Hepatic stellate cell (primary cell): ENCODE measurements at regions not wholly inside any gene's neighbourhood (a gene's known extent, or its start where the extent isn't known, plus 50 kb on each side); places are given as distances from the start of the nearest gene placed in this dataset.

Experiments used
- DNase-seq: peaks from one replicate; pipeline ENCODE4 v3.0.0; 2011; ENCODE audit warnings: low spot score

DNA sequence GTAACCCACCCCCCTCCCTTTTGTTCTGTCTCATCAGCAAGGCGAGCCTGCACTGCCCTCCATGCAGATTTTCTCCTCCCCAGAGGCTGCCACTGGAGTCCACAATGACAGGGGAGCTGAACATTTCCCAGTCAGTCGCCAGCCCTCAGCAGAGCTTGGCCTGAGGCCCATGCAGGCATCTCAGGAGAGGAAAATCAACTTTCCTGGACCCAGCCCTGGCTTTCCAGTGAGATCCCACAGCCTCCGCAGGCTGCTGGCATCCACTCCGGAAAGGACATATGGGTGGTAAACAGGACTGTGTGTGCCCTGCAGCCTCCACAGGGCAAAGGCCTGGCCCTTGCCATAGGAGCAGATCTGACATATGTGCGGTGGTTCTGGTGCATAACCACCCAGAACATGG, 253.8 kb downstream of the TNS1 start:
- no peak for DNase-seq

DNA sequence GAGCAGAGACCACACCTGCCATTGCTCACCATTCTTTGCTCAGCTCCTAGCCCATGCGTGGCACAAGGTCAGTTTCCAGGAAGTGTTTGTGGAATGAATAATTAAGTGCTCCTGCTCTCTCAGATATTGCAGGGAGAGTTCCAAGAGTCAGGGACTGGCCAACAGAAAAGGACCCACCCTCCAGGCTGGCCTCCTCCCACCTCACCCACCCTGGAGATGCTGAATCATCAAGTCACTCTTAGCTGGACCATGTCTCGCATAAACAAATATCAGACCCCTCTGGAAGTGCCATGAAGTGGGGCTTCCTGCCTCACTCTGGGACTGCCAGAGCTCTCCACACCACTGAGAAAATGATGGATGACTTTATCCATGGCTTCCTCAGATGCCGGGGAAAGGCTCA, 256.0 kb downstream of the TNS1 start:
- no peak for DNase-seq

DNA sequence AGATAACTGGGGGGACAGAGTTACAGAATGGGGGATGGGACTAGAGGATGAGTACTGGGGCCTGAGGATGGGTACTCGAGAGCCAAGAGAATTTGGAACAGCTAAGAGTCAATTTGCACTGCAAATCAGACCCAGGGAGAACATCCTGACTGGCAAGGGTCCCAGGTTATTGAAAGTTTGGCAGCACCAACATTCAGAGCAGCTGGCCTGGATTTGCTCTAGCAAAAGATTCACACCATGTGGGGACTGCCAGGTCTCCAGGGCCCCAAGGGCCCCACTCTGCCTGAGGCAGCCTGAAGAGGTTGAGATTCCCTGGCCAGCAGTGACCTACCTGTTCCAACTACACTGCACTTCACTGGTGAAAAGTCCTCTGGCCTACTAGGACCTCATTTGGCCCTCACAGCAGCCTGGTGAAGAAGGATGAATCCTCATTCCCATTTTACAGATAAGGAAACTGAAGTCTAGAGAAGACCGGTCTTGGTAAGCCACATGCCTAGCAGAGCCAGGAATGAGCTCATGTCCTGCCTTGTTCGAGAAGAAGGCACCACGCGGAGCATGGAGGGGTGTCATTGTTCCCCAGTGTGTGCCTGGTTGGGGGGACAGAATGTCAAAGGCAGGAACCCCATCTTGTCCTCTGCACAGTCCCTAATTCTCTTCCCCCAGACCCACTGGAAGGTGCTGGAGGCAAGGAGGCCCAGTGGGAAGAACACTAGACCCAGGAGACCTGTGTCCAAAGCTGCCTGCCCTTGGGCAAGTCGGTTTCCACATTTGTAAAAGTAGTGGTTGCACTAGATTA, 258.6 kb downstream of the TNS1 start:
- no peak for DNase-seq

DNA sequence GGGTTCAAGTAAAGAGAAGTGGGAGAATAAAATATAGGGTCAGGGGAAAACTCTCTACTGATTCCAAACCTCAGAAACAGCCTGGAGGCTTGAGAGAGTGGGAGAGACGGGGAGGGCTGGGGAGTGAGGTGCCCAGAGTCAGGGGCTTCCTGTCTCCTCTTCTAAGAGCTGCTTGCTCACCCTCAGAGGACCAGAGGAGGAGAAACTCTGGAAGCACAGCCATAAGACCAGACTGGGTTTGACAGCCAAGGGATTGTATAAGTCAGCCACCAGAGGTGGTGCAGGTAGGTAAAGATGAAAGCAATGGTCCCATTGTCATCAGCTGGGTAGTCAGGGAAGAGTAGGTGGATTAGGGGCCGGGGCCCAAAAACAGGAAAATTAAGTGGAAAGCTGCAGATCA, 259.4 kb downstream of the TNS1 start:
- no peak for DNase-seq

DNA sequence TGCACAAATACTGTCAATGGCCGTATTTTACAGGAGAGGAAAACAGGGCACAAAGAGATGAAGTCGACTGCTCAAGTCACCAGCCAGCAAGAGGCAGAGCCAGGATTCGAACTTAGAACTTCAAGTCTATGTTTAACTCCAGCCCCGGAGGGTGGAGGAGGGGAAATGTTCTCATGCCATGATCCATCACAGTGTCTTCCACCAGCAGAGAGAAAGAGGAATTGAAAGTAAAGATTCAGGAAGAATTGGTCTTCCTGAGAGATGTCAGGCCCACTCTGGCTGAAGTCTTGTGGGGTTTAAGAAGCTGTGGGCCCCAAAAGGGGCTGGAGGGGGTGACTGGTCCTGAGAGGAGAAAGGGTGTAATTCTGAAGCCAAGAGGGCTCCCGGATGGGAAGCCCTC, 260.0 kb downstream of the TNS1 start:
- no peak for DNase-seq

DNA sequence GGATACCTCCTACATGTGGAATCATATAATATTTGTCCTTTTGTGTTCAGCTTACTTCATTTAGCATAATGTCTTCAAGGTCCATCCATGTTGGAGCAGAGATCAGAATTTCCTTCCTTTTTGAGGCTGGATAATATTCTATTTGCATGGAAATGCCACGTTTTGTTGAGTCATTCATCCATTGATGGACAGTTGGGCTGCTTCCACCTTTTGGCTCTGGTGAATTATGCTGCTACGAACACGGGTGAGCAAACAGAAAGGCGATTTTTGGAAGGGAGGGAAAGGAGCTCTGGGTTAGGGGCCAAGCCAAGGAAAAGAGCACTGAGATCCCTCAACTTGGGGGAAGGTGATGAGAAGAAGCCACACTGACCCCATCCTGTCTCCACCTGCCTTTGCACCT, 260.5 kb downstream of the TNS1 start:
- no peak for DNase-seq

DNA sequence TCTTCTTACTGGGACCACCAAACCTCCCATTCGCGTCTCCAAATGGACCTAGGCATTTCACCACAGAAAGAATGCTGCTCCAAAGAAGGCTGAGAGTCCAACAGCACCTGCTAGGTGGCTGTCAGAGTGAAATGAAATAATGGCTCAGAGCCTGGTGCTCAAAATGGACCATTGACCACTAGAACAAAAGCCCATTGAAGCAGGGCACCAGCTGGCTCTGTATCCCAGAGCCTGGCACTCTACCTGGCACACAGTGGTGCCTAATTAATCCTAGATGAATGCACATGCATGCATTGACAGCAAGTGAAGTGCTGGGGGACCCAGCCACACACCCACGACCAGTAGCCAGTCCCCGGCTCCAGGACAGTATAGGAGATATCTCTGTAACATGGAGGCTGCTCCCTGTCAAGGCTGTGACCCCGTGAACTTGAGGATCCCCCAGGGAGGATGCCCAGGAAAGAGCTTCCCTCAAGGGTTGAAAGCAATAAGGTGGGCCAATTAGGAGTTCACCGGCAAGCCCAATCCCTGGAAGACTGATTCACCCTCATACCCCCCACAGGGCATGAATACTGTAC, 261.3 kb downstream of the TNS1 start:
- DNase-seq = no peak

DNA sequence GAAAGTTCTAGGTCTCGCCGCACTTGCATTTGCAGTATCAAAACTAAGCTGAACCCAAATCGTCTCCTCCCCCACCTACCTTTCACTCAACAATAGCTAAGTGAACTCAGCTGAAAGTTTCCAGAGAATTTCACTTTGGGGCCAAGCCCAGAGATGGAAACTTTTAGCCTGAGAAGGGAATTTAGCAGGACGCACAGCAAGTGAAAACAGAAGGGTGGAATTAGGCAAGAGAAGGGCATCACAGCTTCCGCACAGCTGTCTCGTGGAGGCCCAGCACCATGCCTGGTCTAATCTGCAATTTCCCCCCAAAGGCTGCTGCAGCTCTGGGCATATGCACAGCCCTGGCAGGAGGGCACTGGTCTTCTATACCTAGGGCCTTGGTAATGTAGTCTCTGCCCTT, 262.0 kb downstream of the TNS1 start:
- DNase-seq = no peak

DNA sequence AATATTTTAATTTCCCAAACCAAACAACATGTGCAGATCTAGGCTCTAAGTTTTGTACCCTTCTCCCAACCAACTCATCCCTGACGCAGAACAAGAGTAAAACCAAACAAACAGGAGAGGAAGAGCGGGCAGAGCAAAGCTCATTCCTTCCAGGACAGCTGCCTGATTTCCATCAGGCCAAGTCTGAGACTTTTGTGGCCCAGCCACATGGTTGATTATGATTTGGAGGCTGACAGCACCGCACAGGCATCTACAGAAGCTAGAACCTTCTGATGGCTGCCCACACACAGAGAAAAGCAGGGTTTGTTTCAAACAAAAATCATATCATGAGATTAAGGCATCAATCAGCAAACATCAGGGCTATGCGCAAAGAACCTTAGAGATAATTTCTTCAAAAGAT, 262.6 kb downstream of the TNS1 start:
- DNase-seq = no peak

DNA sequence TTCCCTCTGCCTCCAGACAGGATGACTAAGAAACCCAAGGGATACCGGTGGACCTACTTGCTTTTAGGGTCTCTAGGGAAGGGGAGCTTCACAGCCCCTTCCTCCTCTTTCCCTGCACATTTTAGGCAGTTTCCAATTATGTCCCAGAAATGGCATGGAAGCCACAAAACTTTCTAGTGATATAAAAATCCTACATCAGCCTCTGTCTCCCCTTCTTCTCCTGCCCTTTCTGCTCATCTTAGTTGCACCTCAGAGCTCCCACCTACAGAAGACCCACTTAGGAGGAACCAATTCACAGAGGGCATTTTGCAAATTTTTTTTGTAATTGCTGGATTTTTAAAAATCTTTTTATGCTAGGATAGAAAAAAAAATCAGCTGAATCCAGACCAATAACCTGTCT, 263.1 kb downstream of the TNS1 start:
- no peak for DNase-seq

DNA sequence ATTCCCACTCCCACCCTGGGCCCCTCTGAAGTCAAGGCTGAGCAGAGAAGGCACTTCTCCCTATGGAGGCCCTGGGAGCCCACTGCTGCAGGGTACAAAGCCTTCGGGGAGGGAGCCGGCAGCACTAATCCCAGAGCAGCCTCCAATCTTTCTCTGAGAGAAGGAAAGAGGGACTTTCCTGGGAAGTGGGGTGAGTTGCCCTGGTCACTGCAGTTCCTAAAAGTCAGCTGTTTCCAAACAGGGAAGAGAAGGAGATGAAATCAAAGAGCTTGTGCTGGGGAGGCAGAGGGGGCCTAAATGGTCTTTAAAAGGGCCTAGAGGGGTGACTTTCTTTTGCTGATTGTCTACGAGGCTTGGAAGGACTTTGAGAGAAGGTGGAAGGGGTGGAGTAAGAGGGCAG, 264.7 kb downstream of the TNS1 start:
- DNase-seq = no peak

DNA sequence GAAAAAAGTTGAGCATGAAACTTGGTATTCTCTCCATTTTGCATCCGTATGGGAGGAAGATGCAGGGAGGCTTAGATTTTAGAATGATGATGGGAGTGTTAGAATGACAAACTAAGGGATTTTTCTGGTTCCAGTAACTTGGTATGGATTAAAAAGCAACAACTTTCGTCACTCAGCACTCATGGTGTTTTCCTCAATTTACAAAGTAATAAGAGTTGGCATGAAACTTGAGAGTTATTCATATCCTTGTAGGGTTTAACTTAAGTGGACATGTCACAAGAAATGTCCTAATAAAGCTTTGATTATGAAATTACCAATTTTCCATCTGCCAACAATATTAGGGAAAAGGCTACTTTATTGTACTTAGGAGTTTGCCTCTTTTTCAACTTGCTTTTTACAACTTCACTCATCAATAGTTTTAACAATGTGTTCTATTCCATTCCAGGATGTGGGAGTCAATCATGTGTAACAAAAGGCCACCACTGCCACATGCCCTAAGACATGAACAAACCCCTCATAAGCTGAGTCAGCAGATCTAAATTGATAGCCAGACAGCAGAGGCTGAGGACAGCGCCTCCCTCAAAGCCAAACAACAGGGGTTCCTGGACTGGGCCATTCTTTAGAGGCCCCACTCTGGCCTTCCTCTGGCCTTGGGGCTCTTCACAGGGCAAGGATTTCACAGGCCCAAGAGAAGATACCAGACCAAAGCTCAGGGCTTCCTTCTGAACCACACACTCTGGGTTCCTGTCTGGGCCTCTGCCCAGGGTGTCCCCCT, 265.8 kb downstream of the TNS1 start:
- DNase-seq = no peak

DNA sequence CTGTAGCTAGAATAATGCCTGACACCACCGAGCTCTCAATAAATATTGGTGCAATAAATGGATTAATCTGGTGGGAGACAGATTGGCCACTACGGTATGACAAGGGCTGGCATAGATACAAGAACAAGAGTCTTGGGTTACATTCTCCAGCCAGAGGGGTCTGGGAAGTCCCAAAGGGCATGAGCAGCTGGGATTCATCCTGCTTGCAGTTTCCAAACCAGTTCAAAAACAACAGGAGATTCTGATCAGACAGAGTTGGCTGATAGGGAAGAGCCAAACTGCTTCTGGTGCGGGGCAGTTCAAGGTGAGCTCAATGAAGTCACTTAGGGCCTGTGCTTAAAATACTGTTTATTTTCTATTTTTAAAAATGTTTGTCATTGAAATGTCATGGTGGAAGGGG, 266.9 kb downstream of the TNS1 start:
- DNase-seq = no peak

DNA sequence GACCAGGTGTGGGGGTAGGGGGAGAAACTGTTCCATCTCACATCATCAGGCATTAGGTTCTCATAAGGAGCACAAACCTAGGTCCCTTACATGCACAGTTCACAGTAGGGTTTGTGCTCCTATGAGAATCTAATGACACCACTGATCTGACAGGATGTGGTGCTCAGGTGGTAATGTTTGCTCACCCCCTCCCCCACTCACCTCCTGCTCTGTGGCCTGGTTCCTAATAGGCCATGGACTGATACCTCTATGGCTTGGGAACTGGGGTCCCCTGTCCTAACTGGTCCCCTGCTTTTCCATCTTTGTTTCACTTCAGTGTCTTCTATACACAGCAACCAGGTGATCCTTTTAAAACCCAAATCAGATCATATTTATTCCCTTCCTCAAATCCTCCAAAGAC, 267.8 kb downstream of the TNS1 start:
- DNase-seq = no peak

DNA sequence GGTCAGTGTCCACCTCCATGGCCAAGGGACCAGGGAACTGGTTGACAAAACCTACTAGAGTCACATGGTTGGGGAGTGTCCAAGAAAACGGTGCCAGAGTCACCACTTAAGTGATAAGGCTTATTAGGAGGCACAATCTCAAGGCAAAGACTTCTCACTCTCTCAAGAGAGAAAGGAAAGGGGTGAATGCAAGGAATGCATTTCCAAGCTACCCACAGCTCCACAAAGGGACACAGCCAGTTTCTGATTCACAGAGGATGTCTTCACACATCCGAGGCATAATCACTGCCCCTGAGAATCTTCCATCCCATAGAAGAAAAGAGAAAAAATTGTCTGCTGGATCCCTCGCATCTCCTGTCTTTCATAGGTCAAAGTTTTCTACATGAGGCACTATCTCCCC, 269.3 kb downstream of the TNS1 start:
- DNase-seq = no peak

DNA sequence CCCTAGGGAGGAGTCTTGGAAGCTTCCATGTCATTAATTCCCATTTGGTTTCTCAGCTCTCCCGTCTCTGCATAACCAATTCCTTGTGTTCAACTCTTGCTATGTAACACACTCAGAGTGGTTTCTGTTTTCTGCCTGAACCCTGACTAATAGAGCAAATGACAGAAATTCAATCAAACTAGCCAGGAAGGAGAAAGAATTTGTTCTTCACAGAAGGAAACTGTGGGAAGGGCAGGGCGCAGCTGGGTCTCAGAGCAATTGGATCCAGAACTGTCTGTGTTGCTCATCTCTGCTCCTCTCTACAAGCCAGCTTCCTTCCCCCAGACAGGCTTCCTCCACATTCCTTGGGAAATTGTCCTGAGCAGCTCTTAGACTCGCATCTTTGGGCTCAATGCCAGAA, 269.8 kb downstream of the TNS1 start:
- no peak for DNase-seq

DNA sequence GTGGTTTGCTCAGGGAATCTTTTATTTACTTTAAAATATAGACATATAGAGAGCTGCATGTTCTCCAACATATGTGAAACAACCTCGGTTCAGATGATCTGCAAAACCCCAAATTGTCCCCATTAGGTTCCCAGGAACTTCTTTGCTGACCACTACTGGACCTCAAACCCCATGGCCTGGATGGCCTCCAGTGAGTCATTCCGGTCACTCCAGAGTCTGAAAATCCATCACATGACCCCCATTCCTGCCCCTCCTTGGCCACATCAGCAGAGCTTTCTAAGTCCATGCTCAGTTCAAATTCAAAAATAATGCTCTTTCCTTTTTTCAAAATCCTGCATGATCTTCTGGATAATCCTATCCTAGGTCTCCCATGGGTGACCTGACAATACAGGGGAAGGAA, 271.0 kb downstream of the TNS1 start:
- no peak for DNase-seq

DNA sequence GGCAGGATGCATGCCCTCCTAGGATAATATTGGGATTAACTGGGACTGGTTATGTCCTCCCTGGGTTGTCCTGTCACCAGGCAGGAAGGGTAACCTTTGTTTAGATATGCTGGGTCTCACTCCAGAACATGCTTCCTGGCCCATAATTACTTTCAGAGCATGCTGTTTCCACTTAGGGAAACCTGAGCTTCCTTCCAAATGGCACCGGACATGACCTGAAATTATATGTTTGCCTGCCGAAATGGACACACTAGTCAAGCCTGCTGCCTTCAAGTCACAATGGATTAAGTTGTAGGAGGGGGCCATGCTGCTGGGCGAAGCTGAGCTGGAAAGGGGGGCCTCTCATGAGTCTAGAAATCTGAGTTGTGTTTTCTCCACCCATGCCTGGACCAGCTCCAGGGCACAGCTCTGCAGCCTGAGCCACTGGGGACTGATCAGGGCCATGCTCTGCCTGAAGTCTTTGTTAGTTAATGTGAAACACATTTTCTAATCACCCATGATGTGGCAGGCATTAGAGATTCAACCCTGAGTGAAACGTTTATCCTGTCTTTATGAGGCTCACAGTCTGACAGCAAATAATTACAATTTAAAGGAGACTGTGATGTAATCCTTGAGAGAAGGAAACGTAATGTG, 273.3 kb downstream of the TNS1 start:
- no peak for DNase-seq

DNA sequence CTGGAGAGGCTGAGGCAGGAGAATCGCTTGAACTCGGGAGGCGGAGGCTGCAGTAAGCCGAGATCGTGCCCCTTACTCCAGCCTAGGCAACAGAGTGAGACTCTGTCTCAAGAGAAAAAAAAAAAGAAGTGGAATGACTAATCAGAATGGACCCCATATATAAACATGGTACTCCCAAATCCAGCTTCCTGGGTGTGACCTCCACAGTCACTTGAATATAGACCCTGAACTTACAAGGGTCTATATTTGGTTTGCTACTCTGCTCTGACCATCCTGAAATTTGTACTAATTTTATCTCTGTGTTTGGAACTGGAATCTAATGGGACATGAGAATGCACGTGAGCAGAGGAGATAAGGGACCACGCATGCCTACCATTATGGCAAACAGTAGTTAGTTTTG, 275.0 kb downstream of the TNS1 start:
- no peak for DNase-seq

DNA sequence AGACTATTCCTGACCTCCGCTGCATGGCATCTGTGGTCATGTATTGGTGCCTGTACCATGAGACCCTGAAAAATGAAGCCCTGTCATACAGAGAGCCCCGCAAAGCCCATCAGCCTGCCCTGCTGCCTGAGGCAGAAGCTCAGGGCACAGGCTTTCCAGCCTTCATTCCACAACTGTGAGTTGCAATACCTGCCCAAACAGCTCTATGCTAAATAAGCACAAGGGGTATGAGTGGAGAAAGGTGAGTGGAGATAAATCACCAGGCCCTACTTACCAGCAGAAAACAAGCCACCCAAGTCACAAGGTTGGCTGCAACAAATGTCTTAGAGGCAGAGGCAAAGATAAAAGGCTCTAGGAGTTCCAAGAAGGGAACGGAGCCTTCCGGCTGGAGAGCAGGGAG, 277.4 kb downstream of the TNS1 start:
- no peak for DNase-seq

DNA sequence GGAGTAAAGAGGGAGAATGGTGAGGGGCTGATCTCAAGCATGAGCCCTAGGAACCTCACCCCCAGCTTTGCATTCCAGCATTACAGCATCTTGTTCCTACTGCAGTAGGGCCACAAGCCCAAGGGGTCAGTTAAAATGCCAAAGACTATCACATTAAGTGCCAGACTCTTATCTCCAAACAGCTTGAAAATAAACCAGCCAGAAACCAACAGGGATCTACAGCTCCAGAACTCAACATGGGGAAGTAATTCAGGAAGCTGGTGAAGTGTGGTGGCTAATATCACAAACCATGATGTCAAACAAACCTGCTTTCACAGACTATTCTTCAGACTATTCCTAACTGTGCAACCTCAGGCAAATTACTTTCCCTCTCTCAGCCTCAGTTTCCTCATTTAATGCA, 278.3 kb downstream of the TNS1 start:
- no peak for DNase-seq

DNA sequence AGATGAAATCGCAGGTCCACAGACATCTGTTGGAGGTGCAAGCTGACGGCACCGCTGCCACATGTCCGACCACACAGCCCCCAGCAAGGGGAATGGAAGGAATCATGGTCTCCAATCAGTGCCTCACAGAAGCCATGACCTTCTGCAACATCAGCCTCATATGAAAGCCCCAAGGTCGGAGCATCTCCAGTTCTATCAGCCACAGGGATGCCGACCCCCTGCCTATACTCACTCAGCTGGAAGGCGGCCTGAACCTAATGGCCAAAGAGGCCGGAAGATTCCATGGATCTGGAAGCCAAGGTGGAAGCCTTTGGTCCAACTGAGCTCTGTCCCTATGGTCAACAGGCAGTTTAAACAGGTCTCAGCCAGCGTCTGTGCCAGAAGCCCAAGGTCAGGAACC, 278.8 kb downstream of the TNS1 start:
- no peak for DNase-seq

DNA sequence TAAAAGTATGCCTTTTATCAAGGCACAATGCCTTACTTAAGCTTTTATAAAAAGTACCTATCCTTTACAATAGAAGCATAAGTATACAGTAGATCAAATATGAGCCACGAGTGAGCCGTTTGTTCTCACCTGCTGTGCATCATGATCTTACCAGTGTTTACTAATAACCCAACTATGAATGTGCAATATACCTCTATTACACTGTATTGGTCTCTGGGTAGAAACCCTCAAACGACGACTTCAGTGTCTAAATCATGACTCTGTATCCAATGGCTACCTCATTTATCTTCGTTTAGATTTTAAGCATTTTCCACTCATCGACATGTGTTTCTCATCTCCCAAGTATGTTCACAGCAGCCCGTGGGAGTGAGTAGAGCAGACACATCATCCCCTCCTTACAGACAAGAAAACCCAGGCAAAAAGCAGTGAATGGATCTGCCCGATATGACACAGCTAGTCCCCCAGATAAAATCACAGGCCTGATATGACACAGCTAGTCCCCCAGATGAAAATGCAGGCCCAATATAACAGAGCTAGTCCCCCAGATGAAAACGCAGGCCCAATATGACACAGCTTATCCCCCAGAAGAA, 279.8 kb downstream of the TNS1 start:
- peak; percentile 67 for DNase-seq
